ENCODE measurements at regions not wholly inside any gene's neighbourhood (a gene's known extent, or its start where the extent isn't known, plus 50 kb on each side); places are given as distances from the start of the nearest gene placed in this dataset.

DNA sequence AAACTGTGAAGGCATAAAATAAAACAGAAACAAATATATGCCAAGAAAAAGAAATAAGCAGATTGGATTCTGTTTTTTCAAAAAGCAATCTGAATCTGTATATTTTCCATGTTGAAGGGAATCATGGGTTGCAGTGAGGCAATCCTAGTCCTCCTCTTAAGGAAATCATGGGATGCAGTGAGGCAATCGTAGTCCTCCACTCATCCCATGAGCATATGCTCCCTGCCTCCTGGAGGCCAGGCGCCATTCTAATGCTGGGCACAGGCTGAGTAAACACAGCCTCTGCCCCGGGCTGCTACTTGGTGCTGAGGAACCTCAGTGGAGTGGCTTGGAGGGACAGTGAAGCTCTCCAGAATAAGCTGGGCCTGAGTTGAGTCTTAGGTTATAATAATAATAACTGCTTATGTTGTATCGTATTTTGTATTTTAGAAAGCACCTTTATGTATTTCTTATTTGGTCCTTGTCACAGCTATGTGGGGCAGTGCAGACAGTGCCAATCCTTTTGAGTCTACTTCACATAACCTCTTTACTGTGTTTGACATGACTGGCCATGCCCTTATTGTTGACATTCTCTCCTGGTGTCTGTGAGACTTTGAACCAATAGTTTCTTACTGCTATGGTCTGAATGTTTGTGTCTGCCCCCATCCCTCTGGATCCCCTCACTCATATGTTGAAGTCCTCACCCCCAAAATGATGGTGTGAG is 56.6 kb upstream of the CITED2 start:
- H3K9me3 Mint-ChIP-seq (ENCODE audit: unreplicated experiment) = peaks cover 9% of the 10 kb centered on the region
- ChIA-PET POLR2A (no interaction called here), CTCF (no interaction called here)
- peaks cover 12% of the 10 kb centered on the region for H3K4me1 Mint-ChIP-seq (ENCODE audit: insufficient read depth, unreplicated experiment)
- TF ChIP-seq, protein P1, sequence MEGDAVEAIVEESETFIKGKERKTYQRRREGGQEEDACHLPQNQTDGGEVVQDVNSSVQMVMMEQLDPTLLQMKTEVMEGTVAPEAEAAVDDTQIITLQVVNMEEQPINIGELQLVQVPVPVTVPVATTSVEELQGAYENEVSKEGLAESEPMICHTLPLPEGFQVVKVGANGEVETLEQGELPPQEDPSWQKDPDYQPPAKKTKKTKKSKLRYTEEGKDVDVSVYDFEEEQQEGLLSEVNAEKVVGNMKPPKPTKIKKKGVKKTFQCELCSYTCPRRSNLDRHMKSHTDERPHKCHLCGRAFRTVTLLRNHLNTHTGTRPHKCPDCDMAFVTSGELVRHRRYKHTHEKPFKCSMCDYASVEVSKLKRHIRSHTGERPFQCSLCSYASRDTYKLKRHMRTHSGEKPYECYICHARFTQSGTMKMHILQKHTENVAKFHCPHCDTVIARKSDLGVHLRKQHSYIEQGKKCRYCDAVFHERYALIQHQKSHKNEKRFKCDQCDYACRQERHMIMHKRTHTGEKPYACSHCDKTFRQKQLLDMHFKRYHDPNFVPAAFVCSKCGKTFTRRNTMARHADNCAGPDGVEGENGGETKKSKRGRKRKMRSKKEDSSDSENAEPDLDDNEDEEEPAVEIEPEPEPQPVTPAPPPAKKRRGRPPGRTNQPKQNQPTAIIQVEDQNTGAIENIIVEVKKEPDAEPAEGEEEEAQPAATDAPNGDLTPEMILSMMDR (IDR thresholded peaks at IDR 0.05; ENCODE audit: unreplicated experiment) = no peak
- H3K4me3 Mint-ChIP-seq (ENCODE audit: unreplicated experiment) = no peak overlapping the region
- H3K27ac Mint-ChIP-seq (ENCODE audit: low read depth, unreplicated experiment) = no peak overlapping the region
- intact Hi-C loops (cut with micrococcal nuclease) = no loop called here
- H3K27me3 Mint-ChIP-seq (ENCODE audit: insufficient read depth, unreplicated experiment) = no peaks in the 10 kb centered on the region
- DNase-seq (ENCODE audit: unreplicated experiment) = no peak
- H3K36me3 Mint-ChIP-seq (ENCODE audit: insufficient read depth, unreplicated experiment) = no peaks in the 10 kb centered on the region
- no TSS peak for BruUV-seq (replicated peaks)

DNA sequence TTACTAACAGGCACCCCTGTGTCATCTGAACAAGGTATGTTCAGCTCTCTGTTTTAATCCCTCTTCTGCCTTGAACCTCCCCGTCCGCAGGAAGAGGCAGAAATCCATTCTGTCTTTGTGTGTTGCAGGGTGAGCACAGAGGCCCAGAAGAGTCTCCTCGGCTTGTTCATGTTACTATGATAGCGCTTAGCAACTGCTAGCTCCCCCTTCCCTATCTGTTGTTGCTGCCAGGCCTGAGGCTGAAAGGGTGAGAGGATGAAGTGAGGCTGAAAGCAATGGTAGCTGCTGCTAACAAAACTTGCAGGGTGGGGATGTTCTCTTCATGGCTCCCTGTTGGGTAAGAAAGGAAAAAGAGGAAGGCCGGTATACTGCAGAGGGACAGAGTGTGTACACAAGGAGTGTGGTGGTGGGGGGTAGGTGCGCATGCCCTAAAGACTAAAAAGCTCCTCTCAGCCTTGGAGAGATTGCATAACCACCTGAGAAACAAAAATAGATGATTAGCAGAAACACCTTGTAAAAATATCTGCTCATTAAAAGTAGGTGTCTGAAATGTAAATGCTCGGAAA is 55.2 kb upstream of the CITED2 start:
- Mint-ChIP-seq H3K36me3 (ENCODE audit: insufficient read depth, unreplicated experiment) (no peaks in the 10 kb centered on the region), H3K9me3 (ENCODE audit: unreplicated experiment) (peaks cover 9% of the 10 kb centered on the region), H3K4me1 (ENCODE audit: insufficient read depth, unreplicated experiment) (peaks cover 21% of the 10 kb centered on the region), H3K4me3 (ENCODE audit: unreplicated experiment) (no peak overlapping the region), H3K27ac (ENCODE audit: low read depth, unreplicated experiment) (no peak overlapping the region), H3K27me3 (ENCODE audit: insufficient read depth, unreplicated experiment) (no peaks in the 10 kb centered on the region)
- TF ChIP-seq, protein P1 (IDR thresholded peaks at IDR 0.05; ENCODE audit: unreplicated experiment) = no peak
- DNase-seq (ENCODE audit: unreplicated experiment) = no peak
- no TSS peak for BruUV-seq (replicated peaks)
- ChIA-PET POLR2A (interaction anchor here (0.6 to 1.3 kb wide), 2 partner anchors 12 to 34 kb away, joined by 3 read pairs; no protein-coding TSS in a partner anchor), CTCF (interaction anchor here (0.6 kb wide), 1 partner anchor 654 kb away, joined by 6 read pairs; no protein-coding TSS in a partner anchor)
- intact Hi-C loops (cut with micrococcal nuclease) = no loop called here

DNA sequence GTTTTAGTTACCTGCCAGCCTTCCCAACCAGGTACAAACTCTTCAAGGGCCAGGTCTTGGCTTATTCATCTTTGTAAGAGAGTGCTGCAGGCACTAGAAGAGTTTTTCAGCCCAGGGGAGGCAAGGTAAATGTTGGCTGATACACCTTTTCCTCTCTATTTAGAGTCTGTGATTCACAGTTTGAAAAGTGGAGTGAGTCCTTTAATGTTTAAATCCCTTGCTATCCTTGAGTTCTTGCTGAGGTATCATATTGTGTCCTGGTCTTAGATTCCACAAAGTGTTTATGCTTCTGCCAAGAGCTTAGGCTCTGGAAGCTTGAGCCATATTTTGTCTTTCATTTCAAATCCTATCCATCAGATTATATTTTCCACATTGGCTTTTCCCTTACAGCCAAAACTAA is 52.8 kb upstream of the CITED2 start:
- no peak overlapping the region for H3K27ac Mint-ChIP-seq (ENCODE audit: low read depth, unreplicated experiment)
- no TSS peak for BruUV-seq (replicated peaks)

DNA sequence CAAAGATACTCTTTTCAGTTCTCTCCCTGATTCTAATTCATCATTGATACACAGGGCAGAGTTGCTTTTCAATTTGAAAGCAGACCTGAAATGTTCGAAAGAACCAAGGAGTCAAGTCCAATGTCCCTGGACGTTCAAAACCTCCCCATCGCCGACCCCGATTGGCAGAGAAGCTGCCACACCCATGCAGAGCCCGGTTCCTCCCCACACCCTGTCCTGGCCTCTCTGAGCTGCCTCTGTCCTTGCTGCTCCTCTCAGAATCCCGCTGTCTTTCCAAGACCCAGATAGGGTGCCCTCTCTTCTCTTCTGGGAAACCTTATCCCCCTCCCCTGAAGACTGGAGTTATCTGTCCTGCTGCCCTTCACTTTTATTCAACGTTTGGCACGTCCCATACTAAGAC is 52.3 kb upstream of the CITED2 start:
- H3K4me1 Mint-ChIP-seq (ENCODE audit: insufficient read depth, unreplicated experiment) = peaks cover 15% of the 10 kb centered on the region
- H3K9me3 Mint-ChIP-seq (ENCODE audit: unreplicated experiment) = no peaks in the 10 kb centered on the region

More for the DNA sequence above, 52.8 kb upstream of the CITED2 start:
- ChIA-PET POLR2A (no interaction called here), CTCF (no interaction called here)
- Mint-ChIP-seq H3K4me1 (ENCODE audit: insufficient read depth, unreplicated experiment) (peaks cover 15% of the 10 kb centered on the region), H3K9me3 (ENCODE audit: unreplicated experiment) (peaks cover 2% of the 10 kb centered on the region), H3K27me3 (ENCODE audit: insufficient read depth, unreplicated experiment) (no peaks in the 10 kb centered on the region), H3K4me3 (ENCODE audit: unreplicated experiment) (no peak overlapping the region), H3K36me3 (ENCODE audit: insufficient read depth, unreplicated experiment) (no peaks in the 10 kb centered on the region)
- no peak for DNase-seq (ENCODE audit: unreplicated experiment)
- intact Hi-C loops (cut with micrococcal nuclease) = no loop called here
- TF ChIP-seq, protein P1 (IDR thresholded peaks at IDR 0.05; ENCODE audit: unreplicated experiment) = no peak

More for the DNA sequence above, 52.3 kb upstream of the CITED2 start:
- Mint-ChIP-seq H3K27ac (ENCODE audit: low read depth, unreplicated experiment) (no peak overlapping the region), H3K27me3 (ENCODE audit: insufficient read depth, unreplicated experiment) (no peaks in the 10 kb centered on the region), H3K36me3 (ENCODE audit: insufficient read depth, unreplicated experiment) (no peaks in the 10 kb centered on the region), H3K4me3 (ENCODE audit: unreplicated experiment) (no peak overlapping the region)
- intact Hi-C loops (cut with micrococcal nuclease) = no loop called here
- TF ChIP-seq, protein P1 (IDR thresholded peaks at IDR 0.05; ENCODE audit: unreplicated experiment) = no peak
- ChIA-PET CTCF (no interaction called here), POLR2A (interaction anchor here (1.2 to 2.5 kb wide), 2 partner anchors 17 to 52 kb away, joined by 6 to 10 read pairs; partner anchors contain the start of gene CITED2)
- BruUV-seq (replicated peaks) = no TSS peak
- DNase-seq (ENCODE audit: unreplicated experiment) = no peak

Data from MCF 10A (cell line).